GM18861 (cell line): ENCODE measurements at regions not wholly inside any gene's neighbourhood (a gene's known extent, or its start where the extent isn't known, plus 50 kb on each side); places are given as distances from the start of the nearest gene placed in this dataset.
"Not testable (repeated sequence)": the region's sequence is repeated elsewhere in the genome, so short reads cannot be mapped to it uniquely, and the experiment has no call there.

Source experiments
- ATAC-seq: cut with Tn5 transposase; IDR thresholded peaks from one replicate; pipeline ENCODE4 v1.9.1; 2021; ENCODE audit not compliant: unreplicated experiment

DNA sequence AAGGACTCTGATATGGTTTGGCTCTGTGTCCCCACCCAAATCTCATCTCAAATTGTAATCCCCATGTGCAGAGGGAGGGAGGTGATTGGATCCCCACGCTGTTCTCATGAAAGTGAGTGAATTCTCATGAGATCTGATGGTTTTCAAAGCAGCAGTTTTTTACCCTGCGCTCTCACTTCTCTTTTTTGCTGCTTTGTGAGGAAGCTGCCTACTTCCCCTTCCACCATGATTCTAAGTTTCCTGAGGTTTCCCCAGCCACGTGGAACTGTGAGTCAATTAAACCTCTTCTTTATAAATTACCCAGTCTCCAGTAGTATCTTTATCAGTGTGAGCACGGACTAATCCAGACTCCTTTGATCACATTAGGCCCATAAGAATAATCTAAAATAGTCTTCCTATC, 719.7 kb upstream of the CDH8 start:
- no peak for ATAC-seq

DNA sequence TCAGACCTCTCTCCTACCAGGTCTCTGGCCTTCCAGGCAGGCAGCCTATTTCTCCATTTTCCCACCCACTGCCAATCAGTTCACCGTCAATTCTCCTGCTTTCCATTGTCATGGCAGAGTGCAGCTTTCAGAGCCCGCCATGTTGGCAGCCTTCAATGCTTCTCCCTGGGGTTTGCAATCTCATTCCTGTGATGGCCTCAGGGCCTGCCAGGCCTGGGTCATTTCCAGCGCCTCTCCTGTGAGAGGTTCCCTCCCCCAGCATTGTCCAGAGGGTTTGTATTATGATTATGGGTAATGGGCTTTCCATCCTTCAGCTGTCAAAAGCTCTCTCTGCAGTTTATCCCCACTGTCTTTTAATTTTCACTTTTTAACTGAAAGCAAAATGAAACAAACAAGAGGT, 716.6 kb upstream of the CDH8 start:
- ATAC-seq: no peak

DNA sequence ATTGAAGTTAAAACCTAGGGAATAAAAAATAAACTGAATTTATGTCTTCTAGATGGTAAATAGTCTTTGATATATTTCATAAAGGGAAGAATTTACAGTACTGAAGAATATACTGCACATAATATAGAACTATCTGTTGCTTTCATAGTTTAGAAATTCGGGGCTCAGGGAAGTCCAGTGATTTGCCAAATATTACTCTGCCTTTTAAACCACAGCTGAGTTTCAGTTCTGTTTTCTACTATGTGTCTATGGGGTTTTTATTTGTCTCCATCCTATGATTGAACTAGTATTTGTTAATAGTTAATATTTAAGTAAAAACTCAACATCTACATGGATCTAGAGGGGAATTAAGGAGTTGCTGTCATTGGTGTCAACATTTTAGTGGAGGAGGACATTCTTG, 715.0 kb upstream of the CDH8 start:
- no peak for ATAC-seq

DNA sequence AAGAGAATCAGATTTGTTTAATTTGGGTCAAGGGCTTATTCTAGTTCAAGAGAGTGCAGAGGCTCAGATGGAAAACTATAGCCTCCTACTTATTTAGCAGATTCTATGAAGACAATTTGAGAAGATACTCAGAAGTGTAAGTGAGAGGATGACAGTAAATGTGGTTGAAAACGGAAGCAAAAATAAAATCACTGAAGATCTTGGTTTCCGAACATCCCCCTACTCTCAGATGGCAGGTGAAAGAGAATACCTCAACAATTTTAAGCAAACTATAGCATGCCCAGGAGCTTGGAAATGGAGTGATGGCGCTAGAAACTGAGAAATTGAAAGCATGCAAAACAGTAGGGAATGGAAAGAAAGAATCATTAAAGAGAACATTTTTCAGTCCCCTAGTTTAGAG, 705.5 kb upstream of the CDH8 start:
- ATAC-seq: no peak

DNA sequence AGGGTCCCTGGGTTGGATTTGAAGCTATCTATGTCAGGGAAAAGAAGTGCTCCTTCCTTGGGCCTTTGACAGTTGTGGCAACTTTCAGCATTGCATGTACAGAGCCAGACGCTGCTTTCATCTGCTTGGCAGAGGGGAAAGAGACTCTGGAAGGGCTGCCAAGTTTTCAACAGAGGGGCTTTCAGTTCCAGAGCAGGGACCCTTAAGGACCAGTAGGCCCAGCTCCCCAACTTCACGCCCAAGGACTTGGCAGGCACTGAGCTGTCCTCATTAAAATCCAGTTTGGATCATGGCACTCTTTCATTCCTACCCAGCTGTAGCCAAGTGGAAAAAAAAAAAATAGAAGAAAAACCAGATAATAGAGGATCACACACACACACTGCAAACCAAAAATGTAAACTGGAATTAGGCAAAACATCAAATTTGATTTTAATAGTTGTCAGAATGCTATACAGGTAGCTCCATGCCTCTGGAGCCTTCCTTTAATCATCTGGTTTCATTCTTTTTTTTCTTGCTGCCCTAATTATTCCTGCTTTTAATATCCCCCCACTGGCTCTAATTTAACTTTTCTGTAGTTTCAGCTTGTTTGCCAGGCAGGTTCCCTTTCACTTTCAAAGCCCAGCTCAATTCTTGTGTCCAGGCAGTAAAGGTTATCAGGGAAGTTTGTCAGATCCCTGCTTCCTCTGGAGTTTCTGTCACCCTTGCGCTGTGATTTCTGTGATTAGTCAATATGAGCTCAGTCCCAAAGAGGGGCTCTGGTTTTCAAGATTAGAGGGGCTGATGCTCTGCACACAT, 702.6 kb upstream of the CDH8 start:
- ATAC-seq: no peak

DNA sequence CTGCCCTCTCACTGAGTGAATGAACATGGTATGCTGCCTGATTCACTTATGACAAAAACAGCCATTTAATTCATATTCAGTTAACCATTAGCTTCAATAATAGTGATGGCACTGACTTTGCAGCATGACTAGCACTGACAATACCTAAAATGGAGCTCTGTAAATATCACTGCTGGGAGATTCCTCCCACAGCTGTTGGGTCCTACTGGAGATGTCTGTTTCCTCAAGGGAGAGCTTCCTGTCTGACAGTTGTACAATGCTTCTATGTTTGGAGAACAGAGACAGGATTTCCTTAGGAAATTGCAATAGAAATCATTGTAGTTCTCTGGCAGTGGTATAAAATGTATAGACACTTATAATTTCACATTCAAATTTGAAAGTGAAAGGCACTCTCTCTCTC, 695.9 kb upstream of the CDH8 start:
- ATAC-seq: no peak

DNA sequence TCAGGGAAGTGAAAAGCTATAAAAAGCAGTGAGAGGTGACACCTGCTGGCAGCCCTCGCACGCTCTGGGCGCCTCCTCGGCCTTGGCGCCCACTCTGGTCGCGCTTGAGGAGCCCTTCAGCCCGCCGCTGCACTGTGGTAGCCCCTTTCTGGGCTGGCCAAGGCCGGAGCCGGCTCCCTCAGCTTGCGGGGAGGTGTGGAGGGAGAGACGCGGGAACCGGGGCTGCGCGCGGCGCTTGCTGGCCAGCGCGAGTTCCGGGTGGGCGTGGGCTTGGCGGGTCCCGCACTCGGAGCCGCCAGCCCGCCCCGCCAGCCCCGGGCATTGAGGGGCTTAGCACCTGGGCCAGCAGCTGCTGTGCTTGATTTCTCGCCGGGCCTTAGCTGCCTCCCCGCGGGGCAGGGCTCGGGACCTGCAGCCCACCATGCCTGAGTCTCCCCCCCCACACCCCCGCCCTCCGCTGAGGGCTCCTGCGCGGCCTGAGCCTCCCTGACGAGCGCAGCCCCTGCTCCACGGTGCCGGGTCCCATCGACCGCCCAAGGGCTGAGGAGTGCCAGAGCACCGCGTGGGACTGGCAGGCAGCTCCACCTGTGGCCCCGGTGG, 688.5 kb upstream of the CDH8 start:
- not testable (repeated sequence) for ATAC-seq

DNA sequence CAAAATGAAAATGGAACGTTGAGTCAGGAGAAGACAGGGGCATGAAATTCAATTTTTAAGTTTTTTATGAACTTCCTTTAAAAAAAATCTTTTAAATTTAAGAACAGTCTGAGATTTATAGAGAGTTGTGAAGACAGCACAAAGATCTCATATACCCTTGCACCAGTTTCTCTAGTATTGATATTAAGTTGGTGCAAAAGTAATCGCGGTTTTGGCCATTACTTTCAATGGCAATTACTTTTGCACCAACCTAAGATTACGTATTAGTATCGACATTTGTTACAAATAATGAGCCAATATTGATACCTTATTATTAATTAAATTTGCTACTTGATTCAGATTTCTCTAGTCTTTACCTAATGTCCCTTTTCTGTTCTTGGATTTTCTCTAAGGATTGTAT, 684.4 kb upstream of the CDH8 start:
- no peak for ATAC-seq

DNA sequence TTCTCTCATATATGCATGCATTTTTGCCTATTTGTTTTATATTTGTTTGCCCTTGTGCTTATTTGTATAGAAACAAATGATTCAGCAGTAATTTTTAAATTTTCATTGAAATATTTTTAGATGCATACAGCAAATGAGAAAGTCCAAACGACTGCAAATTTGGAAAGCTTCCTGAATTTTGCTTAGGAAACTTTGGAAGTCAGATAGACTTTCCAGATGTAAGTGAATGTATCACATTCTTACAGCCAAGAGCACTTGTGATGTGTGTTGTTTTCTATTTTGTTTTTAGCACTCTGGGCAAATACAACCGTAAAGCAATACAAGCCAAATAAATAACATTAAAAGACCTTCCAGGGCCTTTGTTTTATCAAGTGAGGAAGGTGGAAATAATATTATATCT, 680.8 kb upstream of the CDH8 start:
- ATAC-seq: no peak

DNA sequence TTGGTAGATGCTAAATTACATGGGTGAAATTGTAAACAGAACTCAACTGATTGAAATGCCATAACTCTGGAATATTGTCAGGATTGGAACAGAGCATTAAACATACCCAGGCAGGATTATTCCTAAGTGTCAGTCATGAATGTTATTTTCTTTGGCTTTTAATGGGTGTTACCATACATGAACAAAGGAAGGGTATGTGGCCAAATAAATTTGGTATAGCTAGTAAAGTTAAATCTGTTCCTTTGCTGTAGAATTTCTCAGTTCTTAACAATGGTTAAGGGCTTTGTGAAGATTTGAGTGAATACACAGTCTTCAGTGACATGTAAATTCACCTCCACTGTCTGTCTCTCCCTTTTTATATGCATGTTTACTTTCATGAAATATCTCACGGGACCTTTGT, 679.5 kb upstream of the CDH8 start:
- ATAC-seq: no peak

DNA sequence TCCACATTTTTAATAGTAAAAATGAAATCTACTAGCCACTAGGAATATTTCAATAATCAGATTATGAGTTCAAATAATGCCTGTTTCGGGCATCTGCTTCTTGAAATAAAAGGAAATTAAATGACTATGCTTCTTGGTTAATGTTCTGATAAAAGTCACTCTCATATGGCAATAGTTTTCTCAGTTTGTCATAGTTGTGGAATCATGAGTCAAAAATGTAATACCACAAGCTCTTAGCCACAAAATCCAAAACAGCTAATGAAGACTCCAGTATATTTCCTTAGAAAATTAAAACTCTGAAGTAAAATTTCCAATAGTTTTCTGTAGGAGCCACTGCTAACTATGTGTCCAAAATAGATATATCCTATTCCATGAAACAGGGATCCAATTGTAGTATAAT, 676.3 kb upstream of the CDH8 start:
- no peak for ATAC-seq

DNA sequence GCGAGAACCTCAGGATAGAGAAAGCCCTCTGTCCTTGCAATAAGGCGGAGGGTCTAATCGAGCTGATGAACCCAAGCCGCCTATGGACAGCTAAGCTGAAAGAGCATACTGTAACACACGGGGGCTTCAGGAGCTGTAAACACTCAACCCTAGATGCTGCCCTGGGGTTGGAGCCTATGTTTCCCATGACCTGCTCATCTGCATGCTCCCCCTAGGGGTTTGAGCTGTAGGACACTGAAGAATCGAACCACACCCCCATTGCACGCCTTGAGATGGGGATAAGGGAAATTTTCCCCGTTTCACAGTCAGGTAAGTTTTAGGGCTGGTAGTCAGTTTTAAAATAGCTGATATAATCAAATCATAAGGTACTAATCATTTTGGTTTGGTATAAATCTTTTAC, 675.6 kb upstream of the CDH8 start:
- ATAC-seq: no peak

DNA sequence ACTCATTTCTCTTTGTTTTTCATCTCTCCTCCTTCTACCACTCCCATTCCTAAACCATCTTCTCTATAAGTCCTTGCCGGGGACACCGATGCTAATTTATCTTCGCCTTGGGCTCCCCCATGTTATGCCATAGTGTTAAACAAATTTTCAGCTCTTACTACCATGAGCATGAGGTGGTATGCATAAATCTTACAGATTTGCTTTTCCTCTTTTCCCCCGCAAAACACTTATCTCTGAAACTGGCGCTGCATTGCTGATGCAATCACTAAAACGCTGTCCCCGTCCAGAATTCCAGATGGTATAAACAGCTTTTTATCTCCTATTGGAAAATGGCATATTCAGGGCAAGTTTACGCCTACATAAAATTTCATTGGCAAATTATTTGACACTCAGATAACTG, 673.6 kb upstream of the CDH8 start:
- ATAC-seq: no peak

DNA sequence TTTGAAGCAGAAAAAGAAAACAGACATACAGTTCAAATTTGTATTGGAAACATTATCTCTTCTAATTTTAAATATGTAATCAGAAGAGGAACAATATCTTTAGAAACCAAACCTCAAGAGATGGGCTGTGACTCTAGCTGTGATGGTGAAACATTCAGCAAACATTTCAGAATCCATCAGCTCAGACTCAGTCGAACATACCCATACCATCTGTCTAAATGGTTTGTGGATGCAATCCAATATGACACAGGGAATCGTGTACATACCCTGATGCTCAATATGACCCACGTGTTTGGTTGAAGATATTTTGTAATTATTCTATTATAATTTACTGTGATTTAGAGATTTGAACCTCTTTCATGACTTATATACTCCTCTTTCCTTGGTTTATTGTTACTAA, 665.2 kb upstream of the CDH8 start:
- no peak for ATAC-seq

DNA sequence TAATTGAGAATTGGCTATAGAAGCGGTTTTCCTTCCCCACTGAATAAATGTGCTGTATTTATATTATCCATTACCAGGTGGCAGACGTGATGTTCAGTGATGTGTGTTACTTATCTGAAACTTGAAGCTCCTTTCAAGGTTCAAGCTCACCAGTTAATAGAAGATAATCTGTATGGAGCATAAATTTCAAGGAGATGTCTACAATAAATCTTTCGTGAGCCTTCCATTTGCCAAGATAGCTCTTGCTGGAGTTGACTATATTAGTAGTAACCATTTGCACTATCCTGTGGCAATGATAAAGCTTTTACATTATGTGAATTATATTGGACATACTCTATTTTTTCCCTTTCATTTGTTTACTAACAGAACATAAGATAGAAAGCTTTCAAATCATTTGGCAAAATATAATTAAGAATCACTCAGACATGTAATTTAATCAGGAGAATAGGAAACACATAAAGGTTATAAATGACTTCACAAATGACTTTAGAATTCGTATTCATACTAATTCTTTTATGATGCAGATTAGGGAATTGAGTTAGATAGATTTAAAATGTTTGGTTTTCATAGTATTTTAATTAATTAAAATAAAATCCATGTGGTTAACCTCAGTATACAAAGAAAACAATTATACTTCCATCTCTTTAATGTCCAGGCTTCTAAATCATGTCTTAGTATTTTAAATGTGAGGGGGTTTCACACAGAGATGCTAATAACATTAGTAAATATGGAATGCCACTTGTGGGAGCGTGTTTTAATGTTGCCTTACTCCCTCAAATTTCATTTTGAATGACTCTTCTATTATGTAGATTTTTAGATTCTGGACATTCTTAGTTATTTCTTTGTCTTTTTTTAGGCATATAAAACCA, 664.4 kb upstream of the CDH8 start:
- no peak for ATAC-seq

DNA sequence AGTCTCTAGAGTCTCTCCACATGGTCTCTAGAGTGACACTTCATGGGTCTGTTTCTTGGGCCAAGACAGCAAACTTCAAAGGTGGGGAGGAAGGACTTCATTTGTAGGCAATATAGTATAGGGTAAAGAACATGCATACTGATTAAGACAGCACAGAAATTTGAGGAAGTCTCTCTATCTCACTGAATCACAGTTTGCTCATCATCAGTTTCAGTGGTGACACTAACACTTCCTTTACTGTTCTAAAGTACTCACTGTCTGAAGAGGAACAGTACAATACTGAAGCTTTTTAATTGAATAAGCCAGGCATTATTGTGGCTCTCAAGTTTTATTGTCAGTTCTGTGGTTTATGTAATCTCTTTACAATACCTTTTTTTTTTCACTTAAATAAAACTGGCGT, 656.4 kb upstream of the CDH8 start:
- ATAC-seq: no peak

DNA sequence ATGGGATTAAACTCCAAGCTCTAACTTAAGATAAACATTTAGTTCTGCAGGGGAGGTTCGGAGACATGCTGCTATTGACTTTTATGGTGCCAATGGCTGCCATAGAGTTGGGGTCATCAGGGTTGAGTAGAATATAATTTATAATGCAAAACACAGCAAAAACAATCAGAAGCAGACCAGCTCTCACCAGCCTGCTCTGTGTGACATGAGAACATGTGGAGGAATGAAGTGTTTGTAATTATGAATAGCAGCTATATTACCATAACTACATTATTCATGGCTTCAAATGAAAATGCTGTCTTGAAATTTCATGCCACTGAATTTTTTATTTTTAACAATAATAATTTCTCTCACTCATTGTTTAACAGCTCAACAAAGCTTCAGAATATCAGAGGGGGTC, 645.6 kb upstream of the CDH8 start:
- no peak for ATAC-seq

DNA sequence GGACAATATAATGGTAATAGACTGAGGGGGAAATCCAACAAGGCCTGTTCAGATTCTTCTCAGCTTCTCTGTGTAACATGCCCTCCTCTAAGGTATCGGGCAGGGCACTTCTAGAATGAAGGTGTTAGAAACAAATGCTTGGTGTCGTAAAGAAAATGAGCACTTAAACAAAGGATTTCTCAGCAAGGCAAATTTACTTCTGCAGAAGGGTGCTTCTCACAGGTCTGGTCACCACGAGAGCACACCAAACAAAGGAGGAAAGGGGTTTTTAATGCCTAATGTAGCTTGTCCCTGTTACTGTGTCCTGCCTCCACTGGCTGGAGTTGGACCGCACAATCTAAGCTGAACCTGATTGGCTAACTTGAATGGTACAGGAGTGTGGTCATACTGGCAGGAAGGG, 642.6 kb upstream of the CDH8 start:
- no peak for ATAC-seq

DNA sequence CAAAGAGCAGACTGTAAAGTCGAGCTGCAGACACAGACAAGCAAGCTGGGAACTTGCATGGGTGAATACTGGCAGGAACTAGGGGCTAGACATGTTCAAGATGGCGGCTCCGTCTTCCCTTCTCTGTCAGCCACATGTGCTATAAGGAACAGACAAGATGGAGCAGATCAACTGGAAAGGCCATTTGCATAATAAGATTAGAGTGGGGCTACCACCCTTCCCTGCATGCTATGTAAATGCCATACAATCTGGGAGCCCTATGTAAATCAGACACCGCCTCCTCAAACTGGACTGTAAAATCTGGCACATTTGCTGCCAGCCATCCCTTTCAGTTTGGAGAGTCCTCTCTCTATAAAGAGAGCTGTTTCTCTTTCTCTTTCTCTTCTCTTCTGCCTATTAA, 640.1 kb upstream of the CDH8 start:
- no peak for ATAC-seq

DNA sequence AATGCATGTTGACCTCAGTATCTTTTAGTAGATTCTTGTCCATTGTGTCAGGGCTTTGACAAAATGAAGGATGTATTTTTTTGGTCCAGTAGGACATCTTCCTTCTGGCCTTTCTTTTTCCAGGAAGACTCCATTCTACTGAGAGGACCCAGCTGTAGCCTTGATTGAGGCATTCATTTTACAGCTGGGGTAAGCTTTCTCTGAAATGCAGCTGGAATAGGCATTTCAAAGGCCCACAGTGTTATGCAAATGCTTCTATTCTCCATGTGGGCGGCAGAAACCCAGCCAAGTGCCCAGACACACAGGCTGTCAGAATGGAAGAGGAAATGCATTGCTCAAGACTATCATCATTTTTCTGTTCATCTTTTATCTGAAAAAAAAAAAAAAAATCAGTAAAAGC, 629.0 kb upstream of the CDH8 start:
- no peak for ATAC-seq

DNA sequence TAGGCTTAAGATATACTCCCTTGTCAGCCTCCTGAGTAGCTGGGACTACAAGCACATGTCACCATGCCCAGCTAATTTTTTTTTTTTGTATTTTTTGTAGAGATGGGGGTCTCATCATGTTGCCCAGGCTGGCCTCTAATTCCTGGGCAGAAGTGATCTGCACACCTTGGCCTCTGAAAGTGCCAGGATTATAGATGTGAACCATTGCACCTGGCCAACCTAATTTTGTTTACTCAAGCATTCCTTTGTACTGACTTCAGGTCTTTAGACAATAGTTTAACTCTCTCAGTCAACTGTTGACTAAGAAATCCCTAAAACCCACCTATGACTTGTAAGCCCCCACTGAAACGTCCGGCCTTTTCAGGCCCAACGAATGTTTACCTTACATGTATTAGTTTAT, 628.3 kb upstream of the CDH8 start:
- ATAC-seq: no peak

DNA sequence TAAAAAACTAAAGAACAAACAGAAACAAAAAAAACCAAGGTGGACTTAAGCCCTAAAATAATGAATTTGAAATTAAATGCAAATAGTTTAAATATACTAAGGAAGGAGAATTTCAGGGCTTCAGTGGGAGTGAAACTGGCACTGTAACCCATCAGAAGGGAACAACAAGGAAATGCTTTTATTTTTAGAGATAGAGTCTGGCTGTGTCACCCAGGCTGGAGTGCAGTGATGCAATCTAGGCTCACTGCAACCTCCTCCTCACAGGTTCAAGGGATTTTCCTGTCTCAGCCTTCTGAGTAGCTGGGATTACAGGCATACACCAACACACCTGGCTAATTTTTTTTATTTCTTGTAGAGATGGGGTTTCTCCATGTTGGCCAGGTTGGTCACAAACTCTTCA, 625.2 kb upstream of the CDH8 start:
- no peak for ATAC-seq
